PC-3 (cell line): ENCODE measurements at regions not wholly inside any gene's neighbourhood (a gene's known extent, or its start where the extent isn't known, plus 50 kb on each side); places are given as distances from the start of the nearest gene placed in this dataset.

Experiments used
- EZH2 ChIP-seq: fragments of 300-600 bp; sonication (generic); IDR thresholded peaks from one replicate; pipeline ENCODE4 v1.6.1; 2017; ENCODE audit warnings: antibody characterized with exemption, mild to moderate bottlenecking, low read length; ENCODE audit not compliant: unreplicated experiment
- TF ChIP-seq, protein P1 (sequence below): fragments of 300-600 bp; sonication (generic); conservative IDR thresholded peaks from 2 replicates; pipeline ENCODE4 v1.5.1; 2017; ENCODE audit warnings: antibody characterized with exemption, low read depth, mild to moderate bottlenecking, low read length

- no peak for TF ChIP-seq EZH2
- TF ChIP-seq, protein P1, sequence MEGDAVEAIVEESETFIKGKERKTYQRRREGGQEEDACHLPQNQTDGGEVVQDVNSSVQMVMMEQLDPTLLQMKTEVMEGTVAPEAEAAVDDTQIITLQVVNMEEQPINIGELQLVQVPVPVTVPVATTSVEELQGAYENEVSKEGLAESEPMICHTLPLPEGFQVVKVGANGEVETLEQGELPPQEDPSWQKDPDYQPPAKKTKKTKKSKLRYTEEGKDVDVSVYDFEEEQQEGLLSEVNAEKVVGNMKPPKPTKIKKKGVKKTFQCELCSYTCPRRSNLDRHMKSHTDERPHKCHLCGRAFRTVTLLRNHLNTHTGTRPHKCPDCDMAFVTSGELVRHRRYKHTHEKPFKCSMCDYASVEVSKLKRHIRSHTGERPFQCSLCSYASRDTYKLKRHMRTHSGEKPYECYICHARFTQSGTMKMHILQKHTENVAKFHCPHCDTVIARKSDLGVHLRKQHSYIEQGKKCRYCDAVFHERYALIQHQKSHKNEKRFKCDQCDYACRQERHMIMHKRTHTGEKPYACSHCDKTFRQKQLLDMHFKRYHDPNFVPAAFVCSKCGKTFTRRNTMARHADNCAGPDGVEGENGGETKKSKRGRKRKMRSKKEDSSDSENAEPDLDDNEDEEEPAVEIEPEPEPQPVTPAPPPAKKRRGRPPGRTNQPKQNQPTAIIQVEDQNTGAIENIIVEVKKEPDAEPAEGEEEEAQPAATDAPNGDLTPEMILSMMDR, result no peak
Observed at GRCh38 chr12:111251787-111252186, 117.1 kb downstream of the PHETA1 start.
